Gastroesophageal sphincter (tissue), 3 donors: ENCODE measurements at regions not wholly inside any gene's neighbourhood (a gene's known extent, or its start where the extent isn't known, plus 50 kb on each side); places are given as distances from the start of the nearest gene placed in this dataset.

Experiments
- EP300 ChIP-seq: sonication (generic); formaldehyde crosslinking; IDR thresholded peaks from one replicate; pipeline ENCODE4 v1.6.1; 2017; ENCODE audit warnings: antibody characterized with exemption, mild to moderate bottlenecking
- POLR2A ChIP-seq, 2 donors: fragments of 450-650 bp; IDR thresholded peaks; one replicate each; pipeline ENCODE4 v1.6.1; 2017; ENCODE audit warnings: antibody characterized with exemption in 2 of 2, mild to moderate bottlenecking in 2 of 2, moderate library complexity in 1 of 2
- POLR2AphosphoS5 ChIP-seq: sonication (generic); formaldehyde crosslinking; IDR thresholded peaks from one replicate; pipeline ENCODE4 v1.6.1; 2017; ENCODE audit warnings: antibody characterized with exemption
- TF ChIP-seq, protein P1 (sequence below), 4 experiments: fragments of 200-600 bp in 2 of 4; fragments of 450-650 bp in 2 of 4; sonication (generic) in 1 of 4; IDR thresholded peaks; one replicate each; pipeline ENCODE4 v1.5.1; 2017 to 2019; ENCODE audit warnings: antibody characterized with exemption in 4 of 4, mild to moderate bottlenecking in 2 of 4, moderate library complexity in 2 of 4

DNA sequence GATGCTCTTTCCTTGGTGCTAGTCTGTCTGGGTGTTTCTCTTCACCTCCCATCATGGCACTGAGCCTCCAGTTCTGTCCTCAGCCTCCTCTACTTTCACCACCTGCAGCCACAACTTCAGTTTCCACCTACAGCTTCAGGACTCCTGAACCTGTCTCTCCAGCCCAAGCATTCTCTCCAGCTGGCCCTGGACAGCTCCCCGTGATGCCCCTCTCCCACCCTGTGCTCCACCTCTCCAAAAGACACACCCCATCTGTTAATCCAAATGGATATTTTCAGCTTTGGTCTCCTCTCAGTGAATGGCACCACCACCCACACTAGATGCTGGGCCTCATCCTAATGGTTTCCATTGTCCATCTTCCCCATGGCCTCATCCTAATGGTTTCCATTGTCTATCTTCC is 79.5 kb upstream of the NEDD9 start:
- TF ChIP-seq EP300 (no peak), POLR2AphosphoS5 (no peak), POLR2A (IDR thresholded peaks at IDR 0.05) (no peak)
- TF ChIP-seq, protein P1, sequence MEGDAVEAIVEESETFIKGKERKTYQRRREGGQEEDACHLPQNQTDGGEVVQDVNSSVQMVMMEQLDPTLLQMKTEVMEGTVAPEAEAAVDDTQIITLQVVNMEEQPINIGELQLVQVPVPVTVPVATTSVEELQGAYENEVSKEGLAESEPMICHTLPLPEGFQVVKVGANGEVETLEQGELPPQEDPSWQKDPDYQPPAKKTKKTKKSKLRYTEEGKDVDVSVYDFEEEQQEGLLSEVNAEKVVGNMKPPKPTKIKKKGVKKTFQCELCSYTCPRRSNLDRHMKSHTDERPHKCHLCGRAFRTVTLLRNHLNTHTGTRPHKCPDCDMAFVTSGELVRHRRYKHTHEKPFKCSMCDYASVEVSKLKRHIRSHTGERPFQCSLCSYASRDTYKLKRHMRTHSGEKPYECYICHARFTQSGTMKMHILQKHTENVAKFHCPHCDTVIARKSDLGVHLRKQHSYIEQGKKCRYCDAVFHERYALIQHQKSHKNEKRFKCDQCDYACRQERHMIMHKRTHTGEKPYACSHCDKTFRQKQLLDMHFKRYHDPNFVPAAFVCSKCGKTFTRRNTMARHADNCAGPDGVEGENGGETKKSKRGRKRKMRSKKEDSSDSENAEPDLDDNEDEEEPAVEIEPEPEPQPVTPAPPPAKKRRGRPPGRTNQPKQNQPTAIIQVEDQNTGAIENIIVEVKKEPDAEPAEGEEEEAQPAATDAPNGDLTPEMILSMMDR (IDR thresholded peaks at IDR 0.05) = no peak
